ENCODE measurements at regions not wholly inside any gene's neighbourhood (a gene's known extent, or its start where the extent isn't known, plus 50 kb on each side); places are given as distances from the start of the nearest gene placed in this dataset.

- Histone ChIP-seq H3K79me1 (ENCODE audit: low read depth, low read length) (no peaks in the 10 kb centered on the region; the same call in 1 of the 2 replicates), H3K23me2 (ENCODE audit: low read depth, low read length) (no peaks in the 10 kb centered on the region; the same call in 1 of the 2 replicates), H3K9ac (replicated peaks in 1 of 4; ENCODE audit: extremely low read depth in 1 of 4, low read depth in 3 of 4, low read length in 3 of 4) (no peak overlapping the region), H3K4ac (replicated peaks; ENCODE audit: insufficient read length, low read depth, low read length) (peak overlapping the region; percentile 50), H3K27ac (ENCODE audit: low read depth, low read length) (no peak overlapping the region), H3K4me1 (replicated peaks in 1 of 4; ENCODE audit: control insufficient read depth in 3 of 4, insufficient read depth in 4 of 4, low read length in 3 of 4) (peaks cover 3 to 13% (median 7%) of the 10 kb centered on the region in 4 experiments; a peak in 5 of 7 replicates), H2BK12ac (ENCODE audit: low read depth, low read length) (peak overlapping the region; percentile 35; the same call in 1 of the 2 replicates), H3K36me3 (ENCODE audit: control insufficient read depth in 2 of 4, insufficient read depth in 4 of 4, low read length in 3 of 4) (no peaks in the 10 kb centered on the region), H4K8ac (ENCODE audit: extremely low read depth, insufficient read depth, low read length) (no peak overlapping the region), H4K91ac (replicated peaks; ENCODE audit: insufficient read length, low read length) (peak overlapping the region; percentile 32), H2BK20ac (ENCODE audit: low read length) (no peak overlapping the region), H4K20me1 (replicated peaks in 1 of 2; ENCODE audit: control insufficient read depth in 1 of 2, insufficient read depth in 2 of 2, low read length in 2 of 2) (no peaks in the 10 kb centered on the region), H3K79me2 (ENCODE audit: control insufficient read depth in 1 of 2, insufficient read depth in 2 of 2, low read length in 2 of 2) (no peaks in the 10 kb centered on the region), H2BK15ac (ENCODE audit: low read length) (peak overlapping the region; percentile 53; the same call in 1 of the 2 replicates), H3K56ac (replicated peaks; ENCODE audit: insufficient read length, low read depth, low read length) (no peak overlapping the region), H3K4me2 (ENCODE audit: insufficient read depth in 1 of 2, low read depth in 2 of 2, low read length in 2 of 2) (peak overlapping the region; percentile 16 to 41; a peak in 3 of 4 replicates), H3K4me3 (ENCODE audit: extremely low read depth in 1 of 4, insufficient read depth in 2 of 4, low read depth in 3 of 4, low read length in 4 of 4) (no peak overlapping the region), H3K9me3 (ENCODE audit: insufficient read depth in 2 of 2, low read depth in 1 of 2, low read length in 1 of 2) (no peaks in the 10 kb centered on the region), H3K14ac (ENCODE audit: insufficient read length) (no peak overlapping the region), H3K23ac (ENCODE audit: insufficient read length) (no peak overlapping the region), H4K5ac (ENCODE audit: insufficient read length, low read depth, low read length) (no peak overlapping the region), H3K27me3 (replicated peaks in 1 of 4; ENCODE audit: control insufficient read depth in 3 of 4, extremely low read depth in 1 of 4, insufficient read depth in 3 of 4, low read length in 3 of 4) (no peaks in the 10 kb centered on the region; a peak in 1 of 7 replicates), H2BK5ac (ENCODE audit: low read depth, low read length) (peak overlapping the region; percentile 32; the same call in 1 of the 2 replicates), H3K18ac (ENCODE audit: extremely low read depth, low read length) (no peak overlapping the region; the same call in 1 of the 2 replicates), H2AFZ (ENCODE audit: low read length) (peak overlapping the region; percentile 86; the same call in 1 of the 2 replicates), H2BK120ac (replicated peaks; ENCODE audit: low read depth, low read length) (no peak overlapping the region), H2AK5ac (ENCODE audit: low read depth, low read length) (no peak overlapping the region)
- POLR2A ChIA-PET (ENCODE audit: partially characterized antibody), result interaction anchor here (1.1 to 4.4 kb wide), 2 partner anchors 12 to 14 kb away, joined by 3 to 22 read pairs; no protein-coding TSS in a partner anchor
- FAIRE-seq, result no peak
- TF ChIP-seq E2F6 (IDR thresholded peaks at IDR 0.05), result no peak
- no peak for TF ChIP-seq POLR2A (IDR thresholded peaks at IDR 0.05; ENCODE audit: control extremely low read depth in 1 of 2, low read depth in 2 of 2, low read length in 2 of 2)
- 0 out of 2 replicates have a peak, but pooled peaks have one; percentile 26 for TF ChIP-seq TAF1 (IDR thresholded peaks at IDR 0.05; ENCODE audit: low read depth, low read length)
- DNase-seq (ENCODE audit: low read depth in 1 of 2, low spot score in 2 of 2), result no peak
- CTCF ChIA-PET (ENCODE audit: partially characterized antibody), result interaction anchor here (1.0 to 3.1 kb wide), 4 partner anchors 8 to 418 kb away, joined by 3 to 13 read pairs (median 4); no protein-coding TSS in a partner anchor
- WGBS, 2 experiments (ENCODE audit: extremely low coverage in 1 of 2, insufficient coverage in 1 of 2, insufficient read length in 1 of 2, insufficient replicate concordance in 2 of 2, low coverage in 1 of 2, low lambda C conversion rate in 2 of 2, missing lambda C conversion rate in 1 of 2), result 35% methylated on average over 11 of the region's 11 CpGs; no CpG with 5 or more reads in 1 of the 2 experiments
Observed at GRCh38 chr7:101731502-101732084, 85.8 kb upstream of the CUX1 start.
